Activated CD4-positive, alpha-beta T cell treated with anti-CD3 and anti-CD28 coated beads, Interleukin-2, Interleukin-6, amounts not matched to agents 100 ng/mL and 50 ng/mL, durations not matched to agents 16 hours and 8 hours (primary cell): ENCODE measurements at regions not wholly inside any gene's neighbourhood (a gene's known extent, or its start where the extent isn't known, plus 50 kb on each side); places are given as distances from the start of the nearest gene placed in this dataset.
"Not testable (repeated sequence)": the region's sequence is repeated elsewhere in the genome, so short reads cannot be mapped to it uniquely, and the experiment has no call there.

Experiments used
- DNase-seq: peaks from one replicate; pipeline ENCODE4 v3.0.0-alpha.2; 2020

- no peak for DNase-seq
Observed at GRCh38 chrX:943035-943434, 269.4 kb downstream of the CRLF2 start.

- DNase-seq, result no peak
Observed at GRCh38 chrX:940691-941090, 271.8 kb downstream of the CRLF2 start.

DNA sequence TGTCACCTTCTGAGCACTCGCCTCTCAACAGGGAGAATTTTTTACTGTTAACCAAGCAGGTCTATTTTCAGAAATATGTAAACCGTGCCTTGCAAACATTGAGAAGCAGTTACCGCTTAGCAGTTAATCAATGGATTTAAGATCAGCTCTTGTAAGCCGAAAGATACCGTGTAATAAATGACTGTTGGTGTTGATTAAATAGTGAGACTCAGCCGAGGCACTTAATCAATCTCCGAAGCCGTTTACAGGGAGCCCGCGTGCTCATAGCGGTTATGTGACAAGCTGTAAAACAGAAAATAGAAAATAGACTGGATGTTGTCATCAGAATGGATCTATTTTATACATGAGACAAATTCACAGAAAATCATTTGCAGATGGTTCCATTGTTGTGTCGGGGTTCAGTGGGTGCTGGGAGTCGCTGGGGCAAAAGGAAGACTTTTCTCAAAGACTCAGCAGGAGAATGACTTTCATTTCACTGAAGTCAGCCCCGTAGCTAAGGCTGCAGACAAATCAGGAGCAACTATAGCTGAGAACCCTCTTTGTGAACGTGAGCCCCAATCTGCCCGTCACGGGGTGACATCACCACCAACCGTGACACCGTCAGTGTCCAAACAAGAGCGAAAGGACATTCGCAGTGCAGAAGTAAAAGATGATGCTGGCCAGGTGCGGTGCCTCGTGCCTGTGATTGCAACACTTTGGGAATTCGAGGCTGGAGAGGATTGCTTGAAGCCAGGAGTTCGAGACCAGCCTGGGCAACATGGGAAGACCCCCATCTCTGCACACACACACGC is 275.3 kb downstream of the CRLF2 start:
- no peak for DNase-seq

- no peak for DNase-seq
Observed at GRCh38 chrX:933611-934010, 278.8 kb downstream of the CRLF2 start.

DNA sequence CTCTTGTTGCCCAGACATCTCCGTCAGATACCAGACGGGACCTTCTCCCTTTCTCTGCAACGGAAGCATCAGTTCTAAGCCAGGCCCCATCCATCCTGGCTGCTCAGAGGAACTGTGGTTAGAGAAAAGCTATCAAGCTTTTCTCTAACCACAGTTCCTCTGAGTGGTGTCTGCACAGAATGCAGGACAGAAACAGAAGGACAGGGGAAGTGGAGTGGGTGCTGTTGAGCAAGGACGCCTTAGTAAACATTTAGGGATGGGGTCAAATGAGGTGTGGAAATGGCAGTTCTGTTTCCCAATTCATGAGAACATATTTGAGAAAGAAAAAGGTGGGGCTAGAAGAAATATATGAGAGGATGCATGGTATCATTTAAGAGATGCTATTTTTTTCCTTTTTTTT is 283.8 kb downstream of the CRLF2 start:
- no peak for DNase-seq

GRCh38 chrX:926991-927390 is 285.5 kb downstream of the CRLF2 start:
- DNase-seq, result no peak

GRCh38 chrX:926070-926469 is 286.4 kb downstream of the CRLF2 start:
- no peak for DNase-seq

DNA sequence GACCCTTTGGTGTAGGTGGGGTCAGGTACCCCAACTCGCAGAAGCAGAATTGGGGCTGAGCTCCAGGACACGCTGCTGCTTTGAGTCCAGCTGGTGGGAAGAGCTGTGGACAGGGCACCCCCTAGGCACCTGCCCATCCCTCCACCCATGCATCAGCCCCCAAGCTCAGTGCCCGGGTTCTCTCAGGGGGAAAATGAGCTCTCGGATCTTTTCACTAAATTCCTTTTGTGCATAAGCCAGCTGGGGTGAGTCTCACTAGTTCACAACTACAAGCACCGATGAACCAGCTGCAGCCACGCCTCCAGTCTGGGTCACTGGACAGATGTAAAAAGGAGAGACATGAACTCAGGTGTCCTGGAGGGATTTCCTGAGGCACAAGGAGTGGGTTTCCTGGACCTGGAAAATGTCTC is 286.8 kb downstream of the CRLF2 start:
- DNase-seq, result no peak

- DNase-seq, result no peak
Observed at GRCh38 chrX:925094-925493, 287.4 kb downstream of the CRLF2 start.

GRCh38 chrX:924017-924416 is 288.4 kb downstream of the CRLF2 start:
- no peak for DNase-seq

GRCh38 chrX:920234-920799 is 289.7 kb downstream of the SHOX start:
- no peak for DNase-seq

GRCh38 chrX:916230-916599 is 285.6 kb downstream of the SHOX start:
- DNase-seq, result no peak

- DNase-seq, result no peak
Observed at GRCh38 chrX:915427-916229, 285.0 kb downstream of the SHOX start.

- no peak for DNase-seq
Observed at GRCh38 chrX:914206-914605, 283.6 kb downstream of the SHOX start.

DNA sequence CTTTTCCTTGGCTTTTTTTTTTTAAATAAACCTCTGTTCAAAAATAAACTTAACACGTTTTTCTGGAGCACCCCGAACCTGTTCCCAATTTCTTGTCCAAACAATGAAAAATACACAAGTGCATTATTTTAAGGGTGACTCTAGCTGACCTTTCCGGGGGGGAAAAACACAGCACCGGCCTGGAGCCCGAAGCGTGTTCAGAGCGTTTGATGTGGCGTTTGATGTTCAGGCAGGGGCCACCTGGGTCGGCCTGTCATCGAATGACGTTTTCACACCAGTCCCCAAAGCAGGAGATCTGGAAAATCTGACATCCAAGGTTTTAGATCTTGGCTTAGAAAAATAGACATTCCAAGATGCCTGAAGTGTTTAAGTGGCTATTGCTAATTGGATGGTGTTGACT is 282.1 kb downstream of the SHOX start:
- no peak for DNase-seq

DNA sequence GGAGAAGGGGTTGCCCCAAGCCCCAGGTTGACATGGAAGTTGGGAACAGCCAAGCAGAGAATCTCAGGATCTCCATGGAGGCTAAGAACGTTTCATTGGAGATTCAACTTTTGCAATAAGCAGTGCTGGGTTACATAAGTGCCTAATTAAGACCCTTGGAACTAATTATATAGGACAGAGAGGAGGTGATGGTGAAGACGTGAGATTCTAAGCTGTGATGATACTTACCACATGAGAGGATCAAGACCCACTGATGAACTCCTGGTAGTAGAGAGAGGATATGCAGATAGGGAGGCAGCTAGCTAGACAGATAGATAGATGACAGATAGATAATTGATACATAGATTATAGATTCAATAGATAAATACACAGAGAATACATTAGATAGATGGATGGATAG is 278.5 kb downstream of the SHOX start:
- DNase-seq, result not testable (repeated sequence)

- no peak for DNase-seq
Observed at GRCh38 chrX:906586-906985, 276.0 kb downstream of the SHOX start.

GRCh38 chrX:905848-906566 is 275.4 kb downstream of the SHOX start:
- no peak for DNase-seq

DNA sequence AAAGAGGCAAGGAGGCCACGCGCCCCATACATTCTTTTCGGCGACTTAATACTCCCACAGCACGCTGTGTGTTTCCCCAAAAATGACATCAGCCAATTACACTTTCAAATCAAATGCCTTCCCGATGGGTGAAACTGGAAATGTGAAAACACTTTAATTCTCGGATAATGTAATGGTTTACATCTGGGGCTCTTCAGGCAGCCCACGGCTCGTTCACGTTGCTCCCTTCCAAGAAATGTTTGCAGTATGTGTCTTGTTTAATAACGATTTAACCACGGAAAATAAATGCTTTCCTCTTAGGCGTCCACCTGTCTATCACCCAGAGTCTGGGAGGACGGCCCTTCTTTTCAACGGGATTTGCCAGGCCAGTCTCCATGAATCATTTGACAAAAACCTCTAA is 272.5 kb downstream of the SHOX start:
- DNase-seq, result no peak

GRCh38 chrX:896256-896655 is 265.7 kb downstream of the SHOX start:
- DNase-seq, result no peak

DNA sequence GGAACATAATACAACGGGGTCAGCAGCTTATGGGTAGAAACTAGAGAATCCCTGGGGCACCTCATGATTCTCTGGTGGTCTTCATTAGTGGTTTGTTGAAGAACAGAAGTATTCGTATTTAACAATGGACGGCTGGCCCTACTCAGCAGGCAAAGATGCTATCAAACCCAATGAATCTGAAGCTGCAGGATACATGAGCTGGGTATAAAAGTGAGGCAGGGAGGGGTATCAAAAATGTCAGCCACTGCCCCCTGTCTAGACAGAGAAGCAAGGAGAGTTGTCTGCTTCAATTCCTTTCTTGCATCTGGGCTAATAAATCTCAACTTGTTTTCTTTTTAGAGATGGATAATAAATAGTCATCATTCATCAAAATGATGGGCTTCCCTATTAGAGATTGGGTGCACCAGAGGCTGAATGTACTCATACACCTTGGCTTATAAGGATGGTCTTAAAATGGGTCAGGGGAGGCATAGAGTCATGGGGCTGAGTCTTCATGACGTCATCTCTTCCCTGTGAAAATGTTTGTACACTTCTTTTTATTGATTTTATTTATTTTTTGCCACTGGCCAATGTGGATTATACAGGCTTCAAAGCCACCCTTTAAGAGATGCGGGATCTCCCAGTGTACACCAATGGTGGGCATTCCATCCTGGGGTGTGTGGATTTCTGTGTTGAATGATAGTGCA is 259.5 kb downstream of the SHOX start:
- DNase-seq, result no peak

DNA sequence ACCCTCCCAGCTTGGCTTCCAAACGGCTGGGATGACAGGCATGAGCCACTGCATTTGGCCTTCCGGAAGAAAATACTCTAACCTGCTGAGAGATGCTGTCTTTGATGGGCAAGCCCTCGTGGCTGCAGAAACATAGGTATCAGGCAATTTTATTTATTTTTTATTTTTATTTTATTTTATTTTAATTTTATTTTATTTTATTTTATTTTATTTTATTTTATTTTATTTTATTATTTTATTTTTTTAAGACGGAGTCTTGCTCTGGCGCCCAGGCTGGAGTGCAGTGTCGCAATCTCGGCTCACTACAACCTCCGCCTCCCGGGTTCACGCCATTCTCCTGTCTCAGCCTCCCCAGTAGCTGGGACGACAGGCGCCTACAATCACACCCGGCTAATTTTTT is 257.1 kb downstream of the SHOX start:
- not testable (repeated sequence) for DNase-seq

GRCh38 chrX:883588-883987 is 253.0 kb downstream of the SHOX start:
- no peak for DNase-seq
